GM06990 (cell line): ENCODE measurements at regions not wholly inside any gene's neighbourhood (a gene's known extent, or its start where the extent isn't known, plus 50 kb on each side); places are given as distances from the start of the nearest gene placed in this dataset.

Experiments
- DNase-seq: peaks from one replicate; pipeline ENCODE4 v3.0.0-alpha.2; 2011; ENCODE audit not compliant: insufficient read length; ENCODE audit errors: extremely low read depth
- H3K27me3 ChIP-seq: replicated peaks from 2 replicates; pipeline ENCODE4 v1.6.0; 2011; ENCODE audit warnings: low read length; ENCODE audit not compliant: control insufficient read depth, insufficient read depth
- H3K36me3 ChIP-seq: 2 replicates; pipeline ENCODE4 v1.5.1; 2011; ENCODE audit warnings: low read length; ENCODE audit not compliant: control insufficient read depth, insufficient read depth
- H3K4me3 ChIP-seq: replicated peaks from 2 replicates; pipeline ENCODE4 v1.5.1; 2011; ENCODE audit warnings: low read depth, mild to moderate bottlenecking, control low read depth, low read length
- TF ChIP-seq, protein P1 (sequence below): IDR thresholded peaks from 2 replicates; pipeline ENCODE4 v1.5.1; 2011; ENCODE audit warnings: low read length, control low read depth, mild to moderate bottlenecking, inconsistent platforms; ENCODE audit not compliant: insufficient read depth, poor library complexity, severe bottlenecking

DNA sequence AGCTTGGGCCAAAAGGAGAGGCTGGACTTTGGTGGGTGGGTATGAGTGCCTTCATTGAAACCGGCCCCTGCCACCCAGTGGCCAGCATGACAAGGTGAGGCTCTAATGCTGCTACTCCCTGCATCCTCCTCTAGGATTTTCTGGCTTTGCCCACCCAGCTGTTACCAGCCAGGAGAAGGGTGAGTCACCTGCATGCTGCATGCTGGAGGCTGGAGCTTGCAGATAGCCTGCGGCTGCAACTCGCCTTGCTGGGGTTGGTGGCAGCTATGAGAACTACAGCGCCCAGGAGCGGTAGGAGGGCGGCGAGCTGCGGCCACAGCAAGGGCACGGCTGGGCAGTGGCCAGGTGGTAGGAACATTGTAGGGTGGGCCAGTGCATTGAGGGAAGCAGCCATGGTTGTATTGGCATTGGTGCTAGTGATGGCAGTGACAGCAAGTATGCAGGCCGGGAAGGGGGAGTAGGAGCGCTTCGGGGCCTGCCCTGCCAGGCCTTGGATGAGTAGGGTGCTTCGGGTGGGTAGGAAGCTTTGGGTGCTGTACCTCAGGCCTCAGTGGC lies 75.4 kb upstream of the SLC35G4 start:
- Histone ChIP-seq H3K36me3 (no peaks in the 10 kb centered on the region), H3K4me3 (no peak overlapping the region), H3K27me3 (peaks cover 4% of the 10 kb centered on the region)
- no peak for DNase-seq
- TF ChIP-seq, protein P1, sequence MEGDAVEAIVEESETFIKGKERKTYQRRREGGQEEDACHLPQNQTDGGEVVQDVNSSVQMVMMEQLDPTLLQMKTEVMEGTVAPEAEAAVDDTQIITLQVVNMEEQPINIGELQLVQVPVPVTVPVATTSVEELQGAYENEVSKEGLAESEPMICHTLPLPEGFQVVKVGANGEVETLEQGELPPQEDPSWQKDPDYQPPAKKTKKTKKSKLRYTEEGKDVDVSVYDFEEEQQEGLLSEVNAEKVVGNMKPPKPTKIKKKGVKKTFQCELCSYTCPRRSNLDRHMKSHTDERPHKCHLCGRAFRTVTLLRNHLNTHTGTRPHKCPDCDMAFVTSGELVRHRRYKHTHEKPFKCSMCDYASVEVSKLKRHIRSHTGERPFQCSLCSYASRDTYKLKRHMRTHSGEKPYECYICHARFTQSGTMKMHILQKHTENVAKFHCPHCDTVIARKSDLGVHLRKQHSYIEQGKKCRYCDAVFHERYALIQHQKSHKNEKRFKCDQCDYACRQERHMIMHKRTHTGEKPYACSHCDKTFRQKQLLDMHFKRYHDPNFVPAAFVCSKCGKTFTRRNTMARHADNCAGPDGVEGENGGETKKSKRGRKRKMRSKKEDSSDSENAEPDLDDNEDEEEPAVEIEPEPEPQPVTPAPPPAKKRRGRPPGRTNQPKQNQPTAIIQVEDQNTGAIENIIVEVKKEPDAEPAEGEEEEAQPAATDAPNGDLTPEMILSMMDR = no peak

DNA sequence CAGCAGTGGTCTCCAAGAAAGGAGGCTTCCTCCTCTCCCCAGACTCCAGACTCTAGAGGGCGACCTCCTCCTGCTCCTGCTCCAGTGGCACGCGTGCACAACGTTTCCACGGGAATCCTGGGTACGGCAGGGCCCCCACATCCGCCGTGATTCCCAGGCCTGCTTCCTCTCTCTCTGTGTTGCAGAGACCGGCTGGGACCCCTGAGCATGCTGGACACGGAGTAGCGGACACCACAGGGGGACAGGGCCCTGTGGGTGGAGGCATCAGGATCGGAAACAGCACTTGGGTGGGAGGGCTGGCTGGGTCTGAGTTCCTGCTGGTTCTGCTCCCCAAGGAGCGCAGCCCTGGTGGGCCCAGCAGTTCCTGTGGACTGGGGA lies 75.9 kb upstream of the SLC35G4 start:
- H3K36me3 ChIP-seq = no peaks in the 10 kb centered on the region
- peaks cover 4% of the 10 kb centered on the region for H3K27me3 ChIP-seq
- no peak overlapping the region for H3K4me3 ChIP-seq
- TF ChIP-seq, protein P1 = no peak
- no peak for DNase-seq

DNA sequence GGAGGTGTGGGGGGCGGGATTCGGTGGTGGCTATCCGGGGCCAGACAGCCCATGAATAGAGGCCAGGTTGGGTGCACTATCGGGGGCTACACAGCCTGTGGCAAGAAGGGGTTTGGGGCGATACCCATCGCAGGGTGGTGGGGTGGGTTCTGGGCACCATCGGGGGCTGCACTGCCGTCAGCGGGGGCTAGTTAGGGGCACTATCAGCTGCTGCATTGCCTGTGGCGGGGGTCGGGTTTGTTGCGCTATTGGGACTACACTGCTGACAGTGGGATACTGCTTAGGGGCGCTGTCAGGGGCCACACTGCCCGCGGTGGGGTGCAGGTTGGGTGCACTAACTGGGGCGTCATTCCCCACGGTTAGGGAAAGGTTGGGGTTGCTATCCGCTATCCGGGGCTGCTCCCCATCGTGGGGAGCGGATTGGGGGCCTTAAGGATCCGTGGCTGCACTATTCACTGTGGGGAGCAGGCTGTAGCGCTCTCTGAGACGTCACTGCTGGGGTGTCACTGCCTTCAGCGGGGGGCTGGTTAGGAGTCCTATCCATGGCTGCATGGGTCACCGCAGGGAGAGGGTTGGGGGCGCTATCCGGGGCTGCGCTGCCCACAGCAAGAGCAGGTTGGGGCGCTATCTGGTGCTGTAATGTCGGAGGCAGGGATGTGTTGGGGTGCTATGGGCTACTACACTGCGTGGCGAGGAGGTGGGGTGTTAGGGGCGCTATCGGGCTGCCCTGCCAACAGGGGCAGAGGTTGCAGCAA lies 76.5 kb upstream of the SLC35G4 start:
- peaks cover 4% of the 10 kb centered on the region for H3K27me3 ChIP-seq
- no peak overlapping the region for H3K4me3 ChIP-seq
- H3K36me3 ChIP-seq = no peaks in the 10 kb centered on the region
- DNase-seq = no peak
- TF ChIP-seq, protein P1 = no peak

GRCh38 chr18:11529081-11529480 lies 80.3 kb upstream of the SLC35G4 start:
- H3K36me3 ChIP-seq = no peaks in the 10 kb centered on the region
- no peak for DNase-seq
- TF ChIP-seq, protein P1 = no peak
- no peak overlapping the region for H3K4me3 ChIP-seq
- H3K27me3 ChIP-seq = peaks cover 4% of the 10 kb centered on the region

- Histone ChIP-seq H3K27me3 (peaks cover 4% of the 10 kb centered on the region), H3K36me3 (no peaks in the 10 kb centered on the region), H3K4me3 (no peak overlapping the region)
- TF ChIP-seq, protein P1 = no peak
- no peak for DNase-seq
Observed at GRCh38 chr18:11526675-11527074, 82.7 kb upstream of the SLC35G4 start.
